ENCODE measurements at regions not wholly inside any gene's neighbourhood (a gene's known extent, or its start where the extent isn't known, plus 50 kb on each side); places are given as distances from the start of the nearest gene placed in this dataset.

- TF ChIP-seq CTCF (IDR thresholded peaks at IDR 0.05) (no peak), POLR2A (IDR thresholded peaks at IDR 0.05) (no peak)
Observed at GRCh38 chr2:2827046-2827636, 496.1 kb upstream of the MYT1L start.
